Stimulated activated CD4-positive, alpha-beta T cell treated with anti-CD3 and anti-CD28 coated beads, Interleukin-1b, Interleukin-23, amount 100 ng/mL, for 1 hour (primary cell): ENCODE measurements at regions not wholly inside any gene's neighbourhood (a gene's known extent, or its start where the extent isn't known, plus 50 kb on each side); places are given as distances from the start of the nearest gene placed in this dataset.
"Not testable (repeated sequence)": the region's sequence is repeated elsewhere in the genome, so short reads cannot be mapped to it uniquely, and the experiment has no call there.

ENCODE experiments used
- DNase-seq, 2 donors: peaks; one replicate each; pipeline ENCODE4 v3.0.0-alpha.2; 2020; ENCODE audit warnings: low read depth in 2 of 2

GRCh38 chr11:36733721-36734120, 135.7 kb upstream of the RAG2 start:
- not testable (repeated sequence) for DNase-seq

GRCh38 chr11:36730761-36731160, 132.7 kb upstream of the RAG2 start:
- no peak for DNase-seq

GRCh38 chr11:36729825-36730224, 131.8 kb upstream of the RAG2 start:
- no peak for DNase-seq

GRCh38 chr11:36726420-36726819, 128.4 kb upstream of the RAG2 start:
- no peak for DNase-seq

GRCh38 chr11:36724742-36725385, 126.8 kb upstream of the RAG2 start:
- no peak for DNase-seq

- no peak for DNase-seq
Observed at GRCh38 chr11:36722421-36722820, 124.4 kb upstream of the RAG2 start.

GRCh38 chr11:36719358-36720107, 121.5 kb upstream of the RAG2 start:
- no peak for DNase-seq

GRCh38 chr11:36718451-36718850, 120.4 kb upstream of the RAG2 start:
- no peak for DNase-seq

GRCh38 chr11:36713715-36714114, 115.7 kb upstream of the RAG2 start:
- DNase-seq: no peak

GRCh38 chr11:36711104-36711825, 113.2 kb upstream of the RAG2 start:
- DNase-seq: no peak
